ENCODE measurements at regions not wholly inside any gene's neighbourhood (a gene's known extent, or its start where the extent isn't known, plus 50 kb on each side); places are given as distances from the start of the nearest gene placed in this dataset.

GRCh38 chr1:88526456-88526855 is 157.6 kb upstream of the PKN2 start:
- no peak for DNase-seq (ENCODE audit: low read depth in 1 of 2, low spot score in 1 of 2)
- no peak overlapping the region for H3K4me3 ChIP-seq (replicated peaks; ENCODE audit: insufficient read depth, low read length)
- peaks cover 5% of the 10 kb centered on the region for H3K27me3 ChIP-seq (ENCODE audit: insufficient read depth, poor library complexity, severe bottlenecking)
- H3K27ac ChIP-seq (replicated peaks), result no peak overlapping the region
- TF ChIP-seq CTCF (IDR thresholded peaks at IDR 0.05; ENCODE audit: insufficient read depth, low read length) (no peak), POLR2AphosphoS5 (IDR thresholded peaks at IDR 0.05; ENCODE audit: low read depth) (no peak), GABPA (IDR thresholded peaks at IDR 0.05; ENCODE audit: low read depth) (no peak), SPI1 (IDR thresholded peaks at IDR 0.05; ENCODE audit: borderline replicate concordance, low read depth) (no peak), REST (IDR thresholded peaks at IDR 0.05; ENCODE audit: insufficient replicate concordance, low read depth) (no peak)

GRCh38 chr1:88528792-88529191 is 155.3 kb upstream of the PKN2 start:
- DNase-seq (ENCODE audit: low read depth in 1 of 2, low spot score in 1 of 2), result no peak
- peaks cover 5% of the 10 kb centered on the region for H3K27me3 ChIP-seq (ENCODE audit: insufficient read depth, poor library complexity, severe bottlenecking)
- no peak overlapping the region for H3K4me3 ChIP-seq (replicated peaks; ENCODE audit: insufficient read depth, low read length)
- H3K27ac ChIP-seq (replicated peaks), result no peak overlapping the region
- TF ChIP-seq GABPA (IDR thresholded peaks at IDR 0.05; ENCODE audit: low read depth), result no peak
- no peak for TF ChIP-seq POLR2AphosphoS5 (IDR thresholded peaks at IDR 0.05; ENCODE audit: low read depth)
- TF ChIP-seq SPI1 (IDR thresholded peaks at IDR 0.05; ENCODE audit: borderline replicate concordance, low read depth), result no peak
- no peak for TF ChIP-seq REST (IDR thresholded peaks at IDR 0.05; ENCODE audit: insufficient replicate concordance, low read depth)
- TF ChIP-seq CTCF (IDR thresholded peaks at IDR 0.05; ENCODE audit: insufficient read depth, low read length), result no peak

- TF ChIP-seq GABPA (IDR thresholded peaks at IDR 0.05; ENCODE audit: low read depth) (no peak), SPI1 (IDR thresholded peaks at IDR 0.05; ENCODE audit: borderline replicate concordance, low read depth) (peak; percentile 70; the same call in 1 of the 2 replicates)
- H3K27ac ChIP-seq (replicated peaks), result no peak overlapping the region
Observed at GRCh38 chr1:88529581-88529980, 154.5 kb upstream of the PKN2 start.

GRCh38 chr1:88530246-88530645 is 153.8 kb upstream of the PKN2 start:
- Histone ChIP-seq H3K4me3 (replicated peaks; ENCODE audit: insufficient read depth, low read length) (no peak overlapping the region), H3K27me3 (ENCODE audit: insufficient read depth, poor library complexity, severe bottlenecking) (peaks cover 5% of the 10 kb centered on the region), H3K27ac (replicated peaks) (no peak overlapping the region)
- no peak for TF ChIP-seq POLR2AphosphoS5 (IDR thresholded peaks at IDR 0.05; ENCODE audit: low read depth)
- DNase-seq (ENCODE audit: low read depth in 1 of 2, low spot score in 1 of 2), result no peak

More at GRCh38 chr1:88529581-88529980, 154.5 kb upstream of the PKN2 start:
- no peak overlapping the region for H3K4me3 ChIP-seq (replicated peaks; ENCODE audit: insufficient read depth, low read length)
- H3K27me3 ChIP-seq (ENCODE audit: insufficient read depth, poor library complexity, severe bottlenecking), result peaks cover 5% of the 10 kb centered on the region
- DNase-seq (ENCODE audit: low read depth in 1 of 2, low spot score in 1 of 2), result peak in 1 of 2 experiments; percentile 52

GRCh38 chr1:88537787-88538186 is 146.3 kb upstream of the PKN2 start:
- Histone ChIP-seq H3K4me3 (replicated peaks; ENCODE audit: insufficient read depth, low read length) (no peak overlapping the region), H3K27ac (replicated peaks) (no peak overlapping the region), H3K27me3 (ENCODE audit: insufficient read depth, poor library complexity, severe bottlenecking) (no peaks in the 10 kb centered on the region)
- TF ChIP-seq GABPA (IDR thresholded peaks at IDR 0.05; ENCODE audit: low read depth) (no peak), POLR2AphosphoS5 (IDR thresholded peaks at IDR 0.05; ENCODE audit: low read depth) (no peak), REST (IDR thresholded peaks at IDR 0.05; ENCODE audit: insufficient replicate concordance, low read depth) (no peak), CTCF (IDR thresholded peaks at IDR 0.05; ENCODE audit: insufficient read depth, low read length) (no peak), SPI1 (IDR thresholded peaks at IDR 0.05; ENCODE audit: borderline replicate concordance, low read depth) (no peak)
- DNase-seq (ENCODE audit: low read depth in 1 of 2, low spot score in 1 of 2), result no peak

Data from HL-60 (cell line).